ACC112 (cell line): ENCODE measurements at regions not wholly inside any gene's neighbourhood (a gene's known extent, or its start where the extent isn't known, plus 50 kb on each side); places are given as distances from the start of the nearest gene placed in this dataset.

ENCODE experiments used
- H2AFZ ChIP-seq: fragments of 200-600 bp; sonication (generic); one replicate; pipeline ENCODE4 v1.6.0; 2017; ENCODE audit warnings: antibody characterized with exemption, low read length; ENCODE audit not compliant: unreplicated experiment
- H3K27ac ChIP-seq: fragments of 200-600 bp; sonication (generic); 2 replicates; pipeline ENCODE4 v1.5.1; 2014; ENCODE audit warnings: low read depth, mild to moderate bottlenecking, antibody characterized with exemption, low read length, moderate library complexity
- H3K27me3 ChIP-seq: fragments of 200-600 bp; sonication (generic); 2 replicates; pipeline ENCODE4 v1.6.1; 2014; ENCODE audit warnings: mild to moderate bottlenecking, antibody characterized with exemption, low read length, moderate library complexity, mixed read lengths; ENCODE audit not compliant: insufficient read depth
- H3K36me3 ChIP-seq: fragments of 200-600 bp; sonication (generic); 2 replicates; pipeline ENCODE4 v1.6.1; 2016; ENCODE audit warnings: mild to moderate bottlenecking, antibody characterized with exemption, low read length, moderate library complexity, mixed read lengths; ENCODE audit not compliant: insufficient read depth
- H3K4me1 ChIP-seq: fragments of 200-600 bp; sonication (generic); one replicate; pipeline ENCODE4 v1.6.1; 2016; ENCODE audit warnings: low read length, mixed read lengths; ENCODE audit not compliant: insufficient read depth, unreplicated experiment, control insufficient read depth
- H3K4me3 ChIP-seq: fragments of 200-600 bp; sonication (generic); 2 replicates; pipeline ENCODE4 v1.5.1; 2014; ENCODE audit warnings: mild to moderate bottlenecking, low read depth, low read length
- H3K79me2 ChIP-seq: fragments of 200-600 bp; sonication (generic); one replicate; pipeline ENCODE4 v1.6.0; 2016; ENCODE audit warnings: low read length; ENCODE audit not compliant: control insufficient read depth, unreplicated experiment, insufficient read depth

DNA sequence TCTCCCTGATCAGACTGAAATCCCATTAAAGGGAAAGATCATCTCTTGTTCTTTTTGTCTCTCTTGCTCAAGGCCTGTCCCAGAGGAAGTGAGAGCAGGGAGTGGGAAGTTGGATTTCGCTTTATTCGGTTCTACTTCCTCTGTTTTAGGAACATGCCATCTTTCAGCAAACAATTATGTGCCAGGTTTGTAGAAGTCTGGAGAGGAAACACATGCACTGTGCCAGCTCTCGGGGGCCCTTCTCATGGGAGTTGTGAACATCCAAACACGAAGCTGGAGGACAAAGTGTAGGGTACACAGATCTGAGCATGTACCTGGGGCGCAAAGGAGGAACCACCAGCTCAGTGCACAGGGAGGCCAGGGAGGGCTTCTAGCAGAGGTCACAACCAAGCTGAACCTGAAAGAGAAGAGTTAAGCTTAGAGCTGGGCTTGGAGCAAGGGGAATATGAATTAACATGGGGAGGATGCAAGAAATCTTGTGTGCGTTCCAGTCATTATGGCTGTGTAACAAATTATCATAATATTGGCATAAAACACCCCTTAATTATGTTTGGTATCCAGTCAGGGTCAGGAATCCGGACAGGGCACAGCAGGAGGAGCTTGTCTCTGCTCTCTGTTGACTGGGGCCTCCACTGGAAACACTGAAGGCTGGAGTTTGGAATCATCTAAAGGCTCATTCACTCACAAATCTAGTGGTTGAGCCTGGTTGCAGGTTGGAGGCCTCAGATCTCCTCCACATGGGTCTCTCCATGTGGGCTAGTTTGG lies 128.6 kb downstream of the ZFP36L2 start:
- Histone ChIP-seq H3K27ac (no peak overlapping the region), H2AFZ (no peak overlapping the region), H3K79me2 (no peaks in the 10 kb centered on the region)

DNA sequence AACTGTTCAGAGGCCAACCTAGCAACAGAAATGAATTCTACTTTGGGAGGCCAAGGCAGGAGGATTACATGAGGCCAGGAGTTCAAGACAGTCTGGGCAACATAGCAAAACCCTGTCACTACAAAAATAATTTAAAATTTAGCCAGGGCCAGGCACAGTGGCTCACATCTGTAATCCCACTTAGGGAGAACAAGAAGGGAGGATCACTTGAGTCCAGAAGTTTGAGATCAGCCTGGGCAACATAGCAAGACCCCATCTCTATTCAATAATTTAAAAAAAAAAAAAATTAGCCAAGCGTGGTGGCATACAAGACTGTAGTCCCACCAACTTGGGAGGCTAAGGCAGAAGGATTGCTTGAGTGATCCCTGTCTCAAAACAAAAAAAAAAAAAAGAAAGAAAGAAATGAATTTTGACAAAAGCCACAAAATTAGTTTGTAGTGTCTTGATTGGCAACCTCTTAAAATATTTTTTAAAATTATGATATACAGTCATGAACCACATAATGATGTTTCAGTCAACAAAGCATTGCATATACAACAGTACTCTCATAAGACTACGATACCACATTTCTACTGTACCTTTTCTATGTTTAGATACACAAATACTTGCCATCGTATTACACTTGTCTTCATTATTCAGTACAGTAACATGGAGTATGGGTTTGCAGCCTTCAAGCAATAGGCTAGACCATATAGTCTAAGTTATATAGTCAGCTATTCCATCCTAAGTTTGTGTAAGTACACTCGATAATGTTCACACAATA lies 130.7 kb downstream of the ZFP36L2 start:
- Histone ChIP-seq H3K27ac (no peak overlapping the region), H3K4me1 (no peaks in the 10 kb centered on the region), H3K36me3 (no peaks in the 10 kb centered on the region), H3K4me3 (no peak overlapping the region), H3K79me2 (no peaks in the 10 kb centered on the region), H3K27me3 (no peaks in the 10 kb centered on the region), H2AFZ (no peak overlapping the region)

More for the DNA sequence above, 128.6 kb downstream of the ZFP36L2 start:
- Histone ChIP-seq H3K4me3 (no peak overlapping the region), H3K36me3 (no peaks in the 10 kb centered on the region), H3K4me1 (no peaks in the 10 kb centered on the region), H3K27me3 (no peaks in the 10 kb centered on the region)

DNA sequence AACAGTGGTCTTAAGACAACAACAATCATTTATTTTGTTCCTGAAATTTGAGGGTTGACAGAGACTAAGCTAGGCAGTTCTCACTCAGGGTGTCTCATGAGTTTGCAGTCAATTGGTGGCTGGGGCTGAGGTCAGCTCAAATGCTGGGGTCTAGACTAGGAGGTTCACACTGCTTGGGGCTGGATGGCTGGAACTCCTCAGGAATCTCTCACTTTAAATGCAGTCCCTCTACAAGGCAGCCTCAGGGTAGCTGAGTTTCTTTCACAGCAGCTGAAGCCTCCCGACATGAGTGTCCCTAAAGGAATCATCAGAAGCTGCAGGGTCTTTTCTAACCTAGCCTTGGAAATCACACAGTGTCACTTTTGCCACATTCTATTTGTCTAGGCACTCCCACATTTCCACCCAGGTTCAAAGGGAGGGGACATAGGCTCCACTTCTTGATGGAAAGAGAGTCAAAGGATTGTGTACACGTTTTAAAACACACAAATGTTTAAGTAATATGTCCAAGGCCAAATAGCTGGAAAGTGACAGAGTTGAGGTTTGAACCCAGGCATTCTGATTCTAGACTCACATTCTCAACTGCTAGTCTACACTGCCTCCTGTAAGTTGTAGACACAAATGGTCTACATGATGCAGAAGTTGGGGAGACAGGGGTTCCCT lies 133.8 kb downstream of the ZFP36L2 start:
- Histone ChIP-seq H3K4me1 (peaks cover 13% of the 10 kb centered on the region), H3K36me3 (no peaks in the 10 kb centered on the region), H3K27me3 (no peaks in the 10 kb centered on the region), H3K4me3 (no peak overlapping the region), H2AFZ (no peak overlapping the region), H3K27ac (no peak overlapping the region), H3K79me2 (no peaks in the 10 kb centered on the region)

DNA sequence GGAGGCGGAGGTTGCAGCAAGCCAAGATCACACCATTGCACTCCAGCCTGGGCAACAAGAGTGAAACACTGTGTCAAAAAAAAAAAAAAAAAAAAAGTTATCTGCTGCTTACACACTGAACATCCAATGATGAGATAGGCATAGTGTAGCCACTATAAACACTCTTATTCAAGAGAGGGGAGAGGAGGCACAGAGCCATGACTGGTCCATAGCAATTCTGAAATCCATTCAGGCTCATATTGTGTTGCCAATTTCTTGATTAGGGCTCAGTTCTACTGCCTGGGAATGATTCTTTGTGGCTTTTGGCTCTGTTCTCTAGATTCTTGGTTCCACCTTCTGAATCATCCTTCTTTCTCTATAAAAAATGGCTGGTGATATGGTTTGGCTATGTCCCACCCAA lies 136.1 kb downstream of the ZFP36L2 start:
- Histone ChIP-seq H3K4me1 (peaks cover 34% of the 10 kb centered on the region), H3K36me3 (no peaks in the 10 kb centered on the region), H3K79me2 (no peaks in the 10 kb centered on the region), H3K27ac (no peak overlapping the region), H2AFZ (no peak overlapping the region), H3K27me3 (no peaks in the 10 kb centered on the region), H3K4me3 (no peak overlapping the region)

DNA sequence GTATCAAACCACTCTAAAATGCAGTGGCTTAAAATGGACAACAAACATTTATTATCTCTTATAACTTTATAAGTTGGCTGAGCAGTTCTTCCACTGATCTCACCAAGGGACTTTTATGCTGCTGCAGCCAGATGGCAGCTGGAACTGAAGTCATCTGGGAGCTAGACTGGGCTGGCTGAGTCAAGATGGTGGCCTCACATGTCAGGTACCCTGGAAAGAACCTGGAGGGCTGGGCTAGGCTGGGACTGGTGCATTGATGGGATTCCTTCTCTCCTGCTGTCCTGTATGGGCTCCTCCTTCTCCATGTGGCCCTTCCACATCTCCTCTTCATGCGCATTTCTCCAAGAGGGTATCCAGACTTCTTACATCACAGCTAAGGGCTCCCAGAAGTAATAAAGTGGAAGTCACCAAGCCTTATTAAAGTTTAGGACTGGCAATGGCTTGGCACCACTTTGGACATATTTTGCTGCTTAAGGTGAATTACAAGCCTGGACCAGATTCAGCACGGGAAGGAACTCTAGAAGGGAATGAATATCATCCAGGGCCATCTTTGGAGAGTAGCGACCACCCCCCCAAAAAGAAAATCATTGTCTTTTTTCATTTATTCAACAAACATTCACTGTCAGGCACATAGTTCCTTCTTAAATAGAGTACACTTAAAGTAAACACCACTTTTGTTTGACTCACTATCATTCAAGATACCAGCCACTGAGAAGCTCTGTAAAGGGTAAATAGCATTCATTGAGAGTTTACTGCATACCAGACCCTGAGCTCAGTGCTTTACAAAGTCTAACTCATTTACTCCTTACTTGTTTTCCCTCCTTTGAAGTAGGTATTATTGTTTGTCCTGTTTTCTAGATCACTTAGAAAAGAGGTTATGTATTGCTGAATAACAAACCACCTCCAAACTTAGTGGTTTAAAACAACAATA lies 138.0 kb downstream of the ZFP36L2 start:
- Histone ChIP-seq H3K36me3 (no peaks in the 10 kb centered on the region), H3K27ac (peak overlapping the region; percentile 99), H3K79me2 (no peaks in the 10 kb centered on the region), H2AFZ (peak overlapping the region; percentile 46), H3K4me1 (peaks cover 53% of the 10 kb centered on the region), H3K27me3 (no peaks in the 10 kb centered on the region), H3K4me3 (no peak overlapping the region)

DNA sequence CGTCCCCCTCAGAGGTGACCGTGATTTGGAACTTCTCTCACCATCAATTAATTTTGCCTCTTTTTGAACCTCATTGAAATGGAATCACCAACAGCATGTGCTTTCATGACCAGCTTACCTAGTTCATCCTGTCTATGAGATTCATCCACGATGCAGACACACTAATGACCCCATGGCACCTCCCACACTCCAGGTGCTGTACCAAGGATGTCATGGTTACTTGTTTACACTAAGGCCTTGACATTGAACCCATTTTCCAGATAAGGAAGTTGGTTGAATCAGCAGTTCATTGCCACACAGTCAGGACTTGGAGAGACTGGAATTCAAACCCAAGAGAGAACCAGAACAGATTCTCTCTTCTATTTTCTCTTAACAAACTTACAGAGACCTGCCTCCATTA lies 139.0 kb downstream of the ZFP36L2 start:
- no peaks in the 10 kb centered on the region for H3K27me3 ChIP-seq
- H3K79me2 ChIP-seq: no peaks in the 10 kb centered on the region
- H3K4me1 ChIP-seq: peaks cover 63% of the 10 kb centered on the region
- H3K36me3 ChIP-seq: no peaks in the 10 kb centered on the region
- H3K27ac ChIP-seq: peak overlapping the region; percentile 99
- H2AFZ ChIP-seq: no peak overlapping the region
- H3K4me3 ChIP-seq: no peak overlapping the region; the same call in 1 of the 2 replicates

DNA sequence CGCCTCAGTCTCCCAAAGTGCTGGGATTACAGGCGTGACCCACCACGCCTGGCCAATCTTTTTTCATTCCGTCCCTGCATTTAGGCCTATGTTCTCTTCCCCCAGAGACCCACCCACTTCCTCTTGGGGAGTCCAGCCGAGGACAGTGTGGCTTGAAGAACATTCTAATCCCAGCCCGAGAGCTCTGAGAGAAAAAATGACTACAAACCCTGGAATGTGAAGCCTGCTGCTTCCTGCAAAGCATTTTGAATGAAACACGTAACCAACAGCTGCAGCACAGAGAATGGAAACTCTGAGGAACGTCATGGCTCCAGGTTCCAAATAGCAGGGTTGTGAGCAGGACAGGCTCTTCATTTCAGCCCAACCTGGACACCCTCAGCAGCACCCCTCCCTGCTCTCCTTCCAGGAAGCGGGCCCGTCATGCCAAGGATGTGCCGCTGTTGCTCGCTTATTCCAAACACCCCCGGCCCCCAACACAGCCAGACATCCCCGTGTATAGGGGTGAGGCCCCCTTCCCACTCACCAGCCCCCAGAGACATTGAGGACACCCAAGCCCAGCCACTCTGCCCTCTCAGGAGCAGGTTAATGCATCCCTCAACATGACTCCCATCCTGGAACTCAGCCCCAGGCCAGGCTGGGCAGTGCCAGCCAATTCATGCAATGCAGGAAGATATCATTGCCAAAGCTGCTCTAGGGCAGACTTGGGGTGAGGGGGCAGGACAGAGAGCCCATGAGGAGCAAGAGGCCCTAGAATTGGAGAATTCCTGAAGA lies 139.8 kb downstream of the ZFP36L2 start:
- H3K27me3 ChIP-seq: no peaks in the 10 kb centered on the region
- no peaks in the 10 kb centered on the region for H3K36me3 ChIP-seq
- H3K79me2 ChIP-seq: no peaks in the 10 kb centered on the region
- peak overlapping the region; percentile 35; the same call in 1 of the 2 replicates for H3K4me3 ChIP-seq
- peak overlapping the region; percentile 99 for H3K27ac ChIP-seq
- H3K4me1 ChIP-seq: peaks cover 70% of the 10 kb centered on the region
- peak overlapping the region; percentile 11 for H2AFZ ChIP-seq

DNA sequence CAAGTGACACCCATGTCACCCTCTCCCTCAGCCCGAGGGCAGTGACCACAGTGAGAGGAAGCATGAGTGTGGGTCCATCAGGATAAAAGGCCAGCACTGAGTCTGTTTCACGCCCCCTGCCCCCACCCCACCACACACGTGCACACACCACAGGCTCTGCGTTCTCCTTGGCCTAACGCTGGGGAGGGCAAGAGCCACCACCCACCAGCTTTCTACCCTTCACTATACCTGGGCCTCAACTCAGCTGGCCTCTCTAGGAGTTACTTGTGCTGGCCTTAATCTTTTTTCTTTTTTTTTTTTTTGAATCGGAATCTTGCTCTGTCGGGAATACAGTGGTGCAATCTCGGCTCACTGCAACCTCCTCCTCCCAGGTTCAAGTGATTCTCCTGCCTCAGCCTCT lies 140.5 kb downstream of the ZFP36L2 start:
- peaks cover 71% of the 10 kb centered on the region for H3K4me1 ChIP-seq
- no peaks in the 10 kb centered on the region for H3K27me3 ChIP-seq
- H3K4me3 ChIP-seq: no peak overlapping the region
- peak overlapping the region; percentile 99 for H3K27ac ChIP-seq
- no peak overlapping the region for H2AFZ ChIP-seq
- no peaks in the 10 kb centered on the region for H3K79me2 ChIP-seq
- H3K36me3 ChIP-seq: no peaks in the 10 kb centered on the region

DNA sequence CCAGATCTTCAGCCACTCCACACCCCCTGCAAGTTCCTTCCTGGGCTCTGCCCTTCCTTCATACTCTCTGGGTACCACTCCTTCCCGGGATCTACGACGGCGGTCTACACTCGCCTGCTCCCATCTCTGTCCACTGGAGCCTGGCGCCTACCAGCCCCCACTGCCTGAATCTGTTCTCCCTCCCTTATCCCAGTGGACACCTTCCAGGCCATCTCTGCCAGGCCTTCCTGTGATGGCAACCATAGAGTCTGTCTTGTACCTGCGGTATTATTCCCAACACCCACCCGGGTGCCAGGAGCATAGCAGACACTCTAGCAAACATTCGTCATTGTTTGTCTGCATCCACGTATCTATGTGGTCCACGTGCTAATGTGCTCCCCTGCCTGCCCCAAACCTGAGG lies 140.9 kb downstream of the ZFP36L2 start:
- H3K4me1 ChIP-seq: peaks cover 71% of the 10 kb centered on the region
- H3K4me3 ChIP-seq: no peak overlapping the region
- no peak overlapping the region for H2AFZ ChIP-seq
- no peaks in the 10 kb centered on the region for H3K79me2 ChIP-seq
- H3K27ac ChIP-seq: peak overlapping the region; percentile 99
- no peaks in the 10 kb centered on the region for H3K36me3 ChIP-seq
- no peaks in the 10 kb centered on the region for H3K27me3 ChIP-seq
